AG20443 (cell line): ENCODE measurements at regions not wholly inside any gene's neighbourhood (a gene's known extent, or its start where the extent isn't known, plus 50 kb on each side); places are given as distances from the start of the nearest gene placed in this dataset.

Experiments
- DNase-seq: peaks from one replicate; pipeline ENCODE4 v3.0.0; 2012; ENCODE audit warnings: low spot score, mixed read lengths

DNA sequence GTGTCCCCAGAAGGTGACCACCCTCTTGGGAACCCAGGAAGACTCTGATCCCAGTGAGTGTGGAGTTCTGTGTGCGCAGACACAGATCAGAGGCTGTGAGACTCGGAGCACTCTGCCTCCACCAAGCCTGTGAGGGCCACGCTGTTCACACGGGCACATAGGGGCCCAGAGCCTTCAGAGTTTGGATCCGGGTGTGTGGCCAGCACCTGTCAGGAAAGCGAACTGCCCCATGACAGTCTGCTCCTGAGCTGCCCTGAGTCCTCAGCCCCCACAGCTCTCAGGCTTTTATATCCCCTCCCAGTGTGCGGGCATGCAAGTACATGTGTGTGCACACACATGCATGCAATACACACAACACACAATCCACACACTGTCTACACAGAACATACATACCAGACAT lies 161.8 kb upstream of the IRX2 start:
- DNase-seq = no peak

DNA sequence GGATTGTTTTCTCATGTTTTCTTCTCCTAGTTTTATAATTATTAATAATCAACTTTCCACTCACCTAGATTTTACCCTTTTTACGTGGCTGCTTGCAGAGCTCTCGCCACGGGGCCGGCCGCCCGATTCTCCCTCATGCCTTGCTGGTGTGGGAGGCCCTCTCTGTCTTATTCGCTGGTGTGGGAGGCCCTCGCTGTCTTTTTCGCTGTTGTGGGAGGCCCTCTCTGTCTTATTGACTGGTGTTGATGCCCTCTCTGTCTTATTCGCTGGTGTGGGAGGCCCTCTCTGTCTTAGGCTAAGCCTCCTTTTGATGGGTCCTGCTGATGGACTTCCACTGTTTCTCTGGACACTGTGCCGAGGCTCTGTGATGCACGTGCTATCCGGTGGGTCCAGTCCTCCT lies 161.3 kb upstream of the IRX2 start:
- no peak for DNase-seq

DNA sequence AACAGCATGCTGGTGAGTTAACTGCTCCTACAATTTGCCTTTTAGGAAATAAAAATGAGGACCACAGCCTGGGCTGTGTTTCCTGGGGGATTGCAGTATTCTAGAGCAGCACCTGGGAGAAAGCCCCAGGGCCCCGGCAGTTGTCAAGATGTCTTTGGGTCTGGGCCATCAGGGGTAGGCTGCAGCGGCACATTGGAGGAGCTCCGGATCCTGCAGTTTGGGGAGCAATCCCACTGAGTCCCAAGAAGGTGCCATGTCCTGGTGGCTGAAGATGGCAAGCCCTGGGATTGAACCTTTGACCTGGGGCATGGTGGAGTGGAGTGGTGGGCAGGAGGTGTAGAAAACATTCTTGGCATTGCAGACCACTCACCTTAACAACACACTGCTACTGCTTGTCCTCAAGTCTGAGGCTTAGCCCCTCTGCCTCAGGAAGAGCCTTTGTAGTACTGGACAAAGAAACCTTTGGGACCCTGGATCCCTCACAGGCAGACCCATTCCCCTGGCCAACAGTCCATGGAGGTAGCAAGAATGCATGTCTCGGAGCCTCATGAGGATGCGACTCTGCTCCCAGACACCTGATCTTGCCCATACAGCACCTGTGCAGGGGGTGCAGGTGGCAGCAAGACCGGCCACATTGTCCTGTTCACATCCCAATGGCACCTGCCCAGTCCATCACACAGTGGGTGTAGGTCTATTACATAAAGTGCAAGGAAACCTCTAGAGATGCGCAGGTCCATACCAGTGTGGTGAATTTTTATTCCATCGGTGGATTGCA lies 159.1 kb upstream of the IRX2 start:
- DNase-seq = no peak

DNA sequence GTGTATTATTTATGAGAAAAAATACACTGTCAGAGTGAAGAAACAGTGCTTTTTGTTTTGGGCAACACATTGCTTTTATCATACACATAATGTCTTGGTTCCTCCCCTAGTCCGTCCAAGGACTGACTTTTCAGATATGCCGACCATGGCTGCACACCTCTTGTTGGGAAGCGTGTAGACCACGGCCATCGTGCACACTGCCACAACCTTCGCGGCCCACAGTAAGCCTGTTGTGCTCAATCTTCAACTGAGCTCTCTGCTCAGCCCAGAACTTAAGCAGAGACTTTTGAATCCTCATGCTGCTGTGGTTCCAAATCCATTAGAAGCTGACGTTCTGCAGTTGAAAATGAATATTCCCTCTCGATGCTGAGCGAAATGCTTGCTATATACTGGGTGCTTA lies 157.6 kb upstream of the IRX2 start:
- DNase-seq = no peak

DNA sequence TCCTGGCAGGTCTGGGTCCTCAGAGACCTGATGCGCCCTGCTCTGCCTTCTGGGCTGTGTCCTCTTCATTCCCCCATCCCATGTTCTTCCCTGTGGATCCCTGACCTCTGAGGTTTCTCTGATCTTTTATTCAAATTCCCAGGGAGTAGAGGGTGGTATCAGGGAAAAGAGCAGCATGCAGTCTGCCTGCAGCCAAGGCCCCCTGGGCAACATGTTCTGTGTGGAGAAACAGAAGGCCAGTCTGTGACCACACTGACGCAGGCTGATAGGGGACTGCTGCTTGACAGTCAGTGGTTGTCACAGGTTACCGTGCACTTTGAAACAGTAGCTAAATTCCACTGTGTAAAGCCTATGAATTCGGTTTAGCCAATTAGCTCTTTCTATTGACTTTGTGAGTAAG lies 156.6 kb upstream of the IRX2 start:
- no peak for DNase-seq

DNA sequence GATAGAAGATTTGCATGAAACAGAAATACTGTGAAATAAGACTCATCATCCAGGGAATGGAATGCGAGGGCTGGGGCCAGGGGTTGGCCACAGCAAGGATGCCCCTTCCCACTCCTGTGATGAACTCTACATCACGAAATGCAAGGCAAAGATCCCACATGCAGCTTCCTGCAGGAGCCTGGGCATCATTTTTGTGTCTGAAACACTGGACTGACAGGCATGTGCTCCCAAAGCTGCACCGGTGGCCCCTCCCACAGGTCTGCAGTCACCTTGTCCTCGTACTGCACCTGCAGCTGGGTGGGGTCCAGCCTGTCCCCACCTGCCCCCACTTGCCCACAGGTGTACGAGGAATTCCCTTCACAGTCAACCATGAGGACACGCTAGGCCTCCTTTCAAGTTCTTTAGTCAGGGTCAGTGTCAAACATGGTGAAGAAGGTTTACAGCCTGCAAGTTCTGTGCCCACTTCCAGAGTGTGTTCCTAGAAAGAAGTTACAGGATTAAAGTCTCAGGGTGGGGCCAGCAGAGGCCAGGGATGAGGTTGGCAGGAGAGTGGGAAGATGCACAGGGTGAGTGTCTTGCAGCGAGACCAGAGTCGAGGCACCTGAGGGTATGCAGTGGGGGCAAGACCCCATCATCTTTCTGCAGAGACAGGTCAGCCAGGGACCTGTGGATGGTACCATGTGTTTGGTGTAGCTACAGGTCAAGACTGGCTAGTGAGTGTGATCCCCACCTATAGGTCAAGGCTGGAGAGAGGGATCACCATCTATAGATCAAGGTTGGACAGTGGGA lies 155.0 kb upstream of the IRX2 start:
- no peak for DNase-seq

DNA sequence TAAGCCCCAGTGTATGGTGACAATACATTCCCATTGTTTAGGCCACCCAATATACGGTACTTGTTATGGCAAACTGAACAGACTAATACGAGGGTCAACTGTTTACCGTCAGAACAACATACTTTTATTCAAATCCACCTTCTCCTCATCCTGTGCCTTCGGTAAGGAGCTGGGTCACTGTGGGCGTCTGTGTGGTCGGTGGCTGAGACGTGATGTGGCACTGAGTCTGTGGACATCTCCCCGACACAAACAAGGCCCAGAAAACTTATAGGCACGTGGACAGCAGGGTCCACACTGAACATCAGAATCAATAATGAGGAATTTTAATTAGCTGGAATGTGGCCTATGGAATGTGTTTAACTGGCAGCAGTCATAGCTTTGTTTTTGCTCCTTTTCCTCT lies 154.3 kb upstream of the IRX2 start:
- DNase-seq = no peak

DNA sequence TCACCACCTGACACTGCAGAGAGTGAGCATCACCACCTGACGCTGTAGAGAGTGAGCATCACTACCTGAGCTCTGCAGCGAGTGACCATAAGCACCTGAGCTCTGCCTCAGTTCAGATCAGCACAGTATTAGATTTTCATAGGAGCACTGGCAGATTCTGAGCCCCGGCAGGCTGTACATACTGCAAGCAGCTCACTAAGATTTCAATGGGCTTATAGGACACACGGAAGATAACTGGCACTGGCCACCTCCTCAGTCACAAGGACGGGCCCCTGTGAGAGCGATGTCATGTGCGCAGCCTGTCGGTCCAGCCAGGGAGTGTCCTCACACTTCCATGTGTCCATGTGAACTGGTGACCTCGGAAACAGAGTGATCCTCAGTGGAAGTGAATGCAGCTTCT lies 153.5 kb upstream of the IRX2 start:
- DNase-seq = no peak

DNA sequence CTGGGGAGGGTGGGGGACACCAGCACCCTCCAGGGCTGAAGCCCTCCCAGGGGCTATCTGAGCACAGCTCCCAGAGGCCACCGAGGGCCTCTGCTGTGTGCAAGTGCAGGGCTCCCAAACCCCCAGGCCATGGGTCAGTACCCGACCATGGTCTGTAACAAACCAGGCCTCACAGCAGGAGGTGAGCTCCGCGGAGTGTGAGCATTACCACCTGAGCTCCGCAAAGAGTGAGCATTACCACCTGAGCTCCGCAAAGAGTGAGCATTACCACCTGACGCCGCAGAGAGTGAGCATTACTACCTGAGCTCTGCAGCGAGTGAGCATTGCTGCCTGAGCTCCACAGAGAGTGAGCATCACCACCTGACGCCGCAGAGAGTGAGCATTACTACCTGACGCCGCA lies 152.9 kb upstream of the IRX2 start:
- no peak for DNase-seq

DNA sequence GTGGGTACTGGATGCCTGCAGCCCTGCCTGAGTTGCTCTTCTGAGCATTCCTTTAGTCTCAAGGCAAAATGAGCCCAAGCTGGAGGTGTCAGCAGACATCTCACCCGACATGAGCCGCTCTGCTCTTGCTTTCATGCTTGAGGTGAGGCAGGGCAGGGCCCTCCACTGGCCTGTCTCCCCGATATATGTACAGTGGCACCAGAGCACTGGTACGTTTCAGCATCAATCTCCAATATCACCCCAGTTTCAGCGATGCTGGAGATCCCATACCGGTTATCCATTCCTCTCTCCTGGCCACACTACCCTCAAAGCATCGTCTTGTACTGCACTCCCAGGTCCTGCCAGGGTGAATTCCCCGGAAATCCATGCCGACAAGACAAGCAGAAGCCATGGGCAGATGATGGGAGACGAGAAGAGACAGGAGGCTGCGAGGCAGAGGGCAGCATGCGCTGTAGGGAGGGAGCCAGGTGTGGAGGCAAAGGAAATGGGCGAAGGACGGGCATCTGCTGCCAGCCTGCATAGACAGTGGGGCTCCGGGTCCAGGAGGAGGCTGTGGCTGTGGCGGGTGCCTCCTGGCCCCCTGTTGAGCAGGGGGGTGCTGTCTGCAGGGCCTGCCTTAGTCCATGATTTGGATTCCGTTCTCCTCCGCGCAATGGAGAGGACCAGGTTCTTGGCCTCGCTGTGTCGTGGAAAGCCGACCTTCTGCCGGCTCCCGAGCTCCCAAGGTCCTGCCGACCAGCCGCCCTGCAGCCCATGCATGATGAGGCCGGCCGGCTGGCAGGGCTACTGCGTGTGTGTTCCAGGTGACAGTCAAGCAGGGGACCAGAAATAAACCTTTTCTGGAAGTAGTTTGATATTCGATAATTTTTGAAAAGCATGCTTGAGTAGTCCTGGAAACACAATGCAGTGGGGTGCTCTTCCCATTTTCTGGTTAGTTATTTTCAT lies 152.2 kb upstream of the IRX2 start:
- no peak for DNase-seq

DNA sequence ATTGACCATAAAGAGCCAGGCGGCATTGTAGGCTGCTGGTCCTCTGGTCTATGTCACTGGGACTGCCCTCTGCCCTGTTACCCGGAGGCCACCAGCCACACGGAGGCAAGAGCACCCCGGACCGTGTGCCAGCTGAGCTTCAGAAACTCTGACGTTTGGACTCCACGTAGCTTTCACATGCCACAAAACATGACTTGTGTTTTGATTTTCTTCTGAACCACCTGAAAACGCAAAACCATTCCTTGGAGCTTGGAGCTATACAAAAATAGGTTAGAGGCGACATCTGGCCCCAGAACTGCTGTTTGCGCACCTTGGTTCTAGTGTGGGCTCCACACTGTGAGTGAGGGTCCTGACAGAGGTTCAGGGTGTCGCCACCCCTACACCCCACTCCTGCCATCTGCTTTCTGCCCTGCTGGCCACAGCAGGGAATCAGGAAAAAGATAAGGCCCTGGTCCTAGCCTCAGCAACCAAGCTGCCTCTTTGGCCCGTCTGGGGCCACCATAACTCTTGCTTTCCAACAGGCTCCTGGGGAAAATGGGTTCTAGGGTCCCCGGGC lies 151.3 kb upstream of the IRX2 start:
- no peak for DNase-seq

DNA sequence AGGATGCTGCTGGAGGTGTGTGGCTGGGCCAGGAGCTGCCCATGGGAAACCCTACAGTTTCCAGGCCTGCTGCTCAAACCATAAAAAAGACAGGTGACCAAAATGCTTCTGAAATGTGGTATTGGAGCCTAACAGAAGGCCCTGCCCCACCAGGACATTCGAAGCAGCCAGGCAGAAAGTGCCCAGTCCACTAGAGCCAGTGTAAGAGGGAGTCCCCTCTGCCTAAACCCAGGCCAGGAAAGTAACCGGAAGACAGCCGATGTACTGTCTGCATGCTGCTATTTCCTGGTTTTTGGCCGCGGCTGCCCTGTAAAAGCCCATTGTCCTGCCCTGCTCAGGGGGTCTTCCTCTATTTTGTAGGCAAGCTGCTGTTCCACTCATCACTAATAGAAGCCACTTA lies 150.7 kb upstream of the IRX2 start:
- no peak for DNase-seq

DNA sequence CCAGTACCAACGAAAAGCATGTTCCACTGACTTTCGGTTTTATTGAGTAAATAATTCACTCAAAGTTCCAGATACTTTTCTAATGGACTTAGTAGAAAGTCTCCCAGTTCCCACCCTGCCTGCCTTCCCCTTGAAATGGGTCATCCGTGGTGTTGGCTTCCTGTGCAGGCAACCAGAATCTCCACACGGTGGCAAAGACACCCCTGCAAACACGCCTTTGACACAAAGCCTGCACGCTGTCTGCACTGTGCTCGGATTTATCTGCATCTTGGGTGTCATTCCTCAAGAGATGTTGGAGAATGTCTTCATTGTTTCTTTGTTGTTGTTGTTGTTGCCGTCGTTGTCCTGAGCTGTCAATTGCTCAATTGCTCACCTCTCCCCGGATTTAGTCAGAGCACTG lies 150.0 kb upstream of the IRX2 start:
- DNase-seq = no peak

DNA sequence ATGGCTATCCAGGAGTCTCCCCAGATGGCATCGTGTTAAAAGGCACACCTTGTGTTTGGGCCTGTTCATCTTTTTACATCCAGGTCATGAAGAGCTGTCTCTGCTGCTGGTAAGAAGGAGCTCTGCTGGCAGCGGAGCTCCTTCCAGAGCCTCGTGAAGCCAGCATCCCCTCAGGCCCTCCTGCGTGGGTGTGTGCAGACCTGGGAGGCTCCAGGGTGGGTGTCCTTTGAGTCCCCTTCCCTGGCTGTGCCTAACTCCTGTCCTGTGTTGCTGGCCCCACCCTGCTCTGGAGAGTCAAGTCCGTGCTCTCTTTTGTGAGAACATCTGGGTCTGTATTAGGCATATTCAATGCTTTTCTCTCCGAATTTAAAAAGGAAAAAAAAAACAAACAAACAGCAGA lies 149.6 kb upstream of the IRX2 start:
- no peak for DNase-seq

DNA sequence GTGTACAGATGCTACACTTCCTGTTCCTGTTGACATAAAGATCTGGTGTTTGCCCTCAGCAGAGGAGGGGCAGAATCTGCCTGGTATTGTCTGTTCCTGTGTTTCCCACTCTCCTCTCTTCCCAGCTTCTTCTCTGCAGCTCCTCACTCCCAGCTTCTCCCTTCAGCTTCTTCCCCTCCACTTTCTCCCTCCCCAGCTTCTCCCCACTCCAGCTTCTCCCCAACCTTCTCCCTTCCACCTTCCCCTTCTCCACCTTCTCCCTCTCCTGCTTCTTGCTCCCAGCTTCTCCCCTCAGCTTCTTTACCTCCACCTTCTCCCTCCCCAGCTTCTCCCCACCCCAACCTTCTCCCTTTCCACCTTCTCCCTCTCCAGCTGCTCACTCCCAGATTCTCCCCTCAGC lies 148.9 kb upstream of the IRX2 start:
- no peak for DNase-seq

DNA sequence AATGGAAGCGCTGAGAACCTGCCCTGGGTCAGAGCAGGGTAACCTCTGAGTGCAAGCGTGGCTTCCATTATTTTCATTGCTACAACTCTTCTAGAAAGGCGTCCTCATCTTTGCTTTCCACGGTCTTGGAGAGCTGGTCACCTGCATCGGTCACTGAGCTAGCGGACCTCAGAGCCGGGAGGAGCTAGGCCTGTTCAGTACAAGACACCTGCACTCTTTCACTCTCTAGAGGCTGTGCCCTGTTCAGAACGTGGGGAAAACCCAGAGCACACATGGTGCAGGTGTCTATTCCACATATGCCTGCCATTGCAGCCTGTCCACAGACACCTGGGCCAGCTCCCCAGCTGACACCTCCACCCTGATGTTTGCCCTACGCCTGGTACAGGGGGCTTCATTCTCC lies 147.8 kb upstream of the IRX2 start:
- no peak for DNase-seq

DNA sequence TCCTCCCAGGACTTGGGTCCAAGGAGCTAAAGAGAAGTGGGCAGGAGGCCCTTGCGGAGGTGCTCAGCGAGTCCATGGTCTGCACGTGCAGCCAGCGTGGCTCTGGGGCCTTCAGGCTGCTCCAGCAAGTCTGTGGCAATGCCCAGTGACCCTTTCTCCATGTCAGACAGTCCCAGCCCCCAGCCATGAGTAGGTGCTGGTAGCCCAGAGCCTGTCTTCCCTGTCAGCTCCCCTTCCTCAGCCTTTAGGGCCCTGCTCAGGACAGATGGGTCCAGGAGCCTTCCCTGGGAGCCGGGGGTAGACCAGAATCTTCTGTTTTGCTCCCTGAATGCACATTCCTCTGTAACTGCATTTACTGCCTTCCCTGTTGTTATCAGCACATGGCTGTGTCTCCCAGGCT lies 147.2 kb upstream of the IRX2 start:
- no peak for DNase-seq

DNA sequence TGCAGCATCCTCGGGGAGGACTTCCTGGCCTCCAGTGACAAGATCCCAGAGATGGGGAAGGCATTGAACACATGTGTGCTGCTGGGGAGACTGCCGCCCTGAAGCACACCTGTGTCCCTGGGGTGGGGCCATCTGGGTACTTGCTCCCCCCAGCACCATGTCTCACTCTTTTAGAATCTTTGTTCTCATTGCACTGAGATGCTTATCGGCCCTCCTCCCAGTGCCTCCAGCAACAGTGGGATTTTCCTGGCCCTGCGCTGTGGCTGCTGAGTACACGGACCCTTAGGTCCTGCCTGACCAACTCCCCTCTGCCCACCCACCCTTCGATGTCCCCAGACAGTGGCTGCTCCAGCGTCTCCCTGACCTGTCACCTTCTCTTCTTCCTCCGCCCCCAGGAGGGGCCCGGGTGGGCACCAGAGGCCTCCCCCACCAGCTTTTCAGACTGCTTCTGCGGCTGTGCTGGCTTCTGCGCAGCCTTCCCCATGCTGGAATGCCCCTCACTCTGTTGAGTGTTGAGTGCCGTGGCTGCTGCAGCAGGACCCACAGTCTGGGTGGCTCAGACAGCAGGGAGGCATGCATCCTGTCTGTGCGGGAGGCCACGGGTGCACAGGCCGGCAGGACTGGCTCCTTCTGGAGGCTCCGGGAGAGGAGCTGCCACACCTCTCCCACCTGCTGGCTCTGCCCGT lies 145.9 kb upstream of the IRX2 start:
- no peak for DNase-seq

DNA sequence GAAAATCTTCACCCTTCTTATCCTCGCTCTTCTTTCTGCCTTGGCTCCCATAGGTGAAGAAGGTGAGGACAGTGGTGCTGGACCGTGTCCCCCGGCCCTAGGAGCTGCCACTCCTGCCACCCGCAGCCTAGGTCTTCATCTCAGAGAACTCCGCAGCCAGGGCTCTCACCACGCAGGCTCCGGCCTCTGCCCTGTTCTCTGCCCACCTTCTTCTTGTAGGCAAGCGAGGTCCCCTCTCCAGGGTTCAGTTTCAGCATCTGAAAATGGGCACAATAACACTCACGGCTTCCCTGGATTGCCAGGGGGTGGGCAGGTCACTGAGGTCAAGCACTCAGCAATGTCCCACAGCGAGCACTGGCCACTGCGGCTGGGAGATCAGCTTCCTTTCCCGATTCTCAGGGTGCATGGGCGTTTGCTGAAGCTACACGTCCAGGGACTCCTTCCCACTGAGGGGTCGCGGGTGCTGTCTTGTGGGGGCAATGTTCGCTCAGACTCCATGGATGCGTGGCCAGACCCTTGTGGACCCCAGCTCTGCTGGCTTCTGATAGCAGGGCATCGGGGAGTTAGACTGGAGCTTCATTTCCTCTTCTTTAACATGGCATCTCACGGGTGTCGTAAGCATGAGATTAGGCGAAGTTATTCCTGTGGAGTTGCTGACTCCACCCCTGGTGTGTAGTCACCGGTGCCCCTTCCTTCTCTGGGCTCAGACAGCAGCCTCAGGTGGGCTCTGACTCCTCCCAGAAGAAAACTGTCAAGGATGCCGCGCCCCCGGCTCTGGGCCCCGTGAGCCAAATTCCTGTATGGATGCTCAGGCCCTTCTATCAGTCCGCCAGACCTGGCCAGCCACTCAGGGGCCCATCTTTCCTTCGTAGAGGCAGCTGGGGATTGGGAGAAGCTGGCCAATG lies 145.1 kb upstream of the IRX2 start:
- no peak for DNase-seq

DNA sequence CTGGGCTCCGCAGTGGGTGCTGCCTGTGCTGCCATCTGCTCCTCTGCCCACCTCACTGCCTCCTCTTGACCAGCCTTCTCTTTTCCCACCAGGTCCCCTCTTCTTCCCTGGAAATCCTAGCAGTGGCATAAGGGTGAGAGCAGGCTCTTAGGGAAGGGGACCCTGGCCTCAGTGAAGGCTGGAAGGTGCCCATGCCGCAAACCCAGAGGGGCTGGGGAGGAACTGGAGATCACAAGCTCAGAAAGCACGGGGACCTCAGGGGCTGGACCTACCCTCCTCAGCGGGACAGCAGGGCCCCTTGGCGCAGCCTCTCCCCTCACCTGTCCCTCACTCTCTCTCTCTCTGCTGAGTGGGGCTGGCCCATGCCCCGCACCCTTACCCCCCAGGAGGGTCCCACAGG lies 144.4 kb upstream of the IRX2 start:
- no peak for DNase-seq

DNA sequence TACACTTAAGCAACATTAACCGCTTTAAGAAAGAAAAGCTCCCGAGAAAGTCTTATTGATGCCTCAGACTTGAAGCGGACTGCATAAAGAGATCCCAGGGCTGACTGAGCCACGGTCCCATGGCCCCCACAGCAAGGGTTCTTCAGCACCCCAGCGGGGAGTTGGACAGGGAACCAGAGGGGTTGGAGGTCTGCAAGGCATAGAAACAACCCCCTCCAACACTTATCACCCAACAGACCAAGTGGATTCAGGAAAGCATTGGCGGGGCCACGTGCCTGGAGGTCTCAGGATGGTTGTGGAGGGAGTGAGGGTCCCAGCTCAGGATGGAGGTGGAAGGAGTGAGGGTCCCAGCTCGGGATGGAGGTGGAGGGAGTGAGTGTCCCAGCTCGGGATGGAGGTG lies 143.7 kb upstream of the IRX2 start:
- DNase-seq = no peak
